ENCODE measurements at regions not wholly inside any gene's neighbourhood (a gene's known extent, or its start where the extent isn't known, plus 50 kb on each side); places are given as distances from the start of the nearest gene placed in this dataset.
"Not testable (repeated sequence)": the region's sequence is repeated elsewhere in the genome, so short reads cannot be mapped to it uniquely, and the experiment has no call there.

DNA sequence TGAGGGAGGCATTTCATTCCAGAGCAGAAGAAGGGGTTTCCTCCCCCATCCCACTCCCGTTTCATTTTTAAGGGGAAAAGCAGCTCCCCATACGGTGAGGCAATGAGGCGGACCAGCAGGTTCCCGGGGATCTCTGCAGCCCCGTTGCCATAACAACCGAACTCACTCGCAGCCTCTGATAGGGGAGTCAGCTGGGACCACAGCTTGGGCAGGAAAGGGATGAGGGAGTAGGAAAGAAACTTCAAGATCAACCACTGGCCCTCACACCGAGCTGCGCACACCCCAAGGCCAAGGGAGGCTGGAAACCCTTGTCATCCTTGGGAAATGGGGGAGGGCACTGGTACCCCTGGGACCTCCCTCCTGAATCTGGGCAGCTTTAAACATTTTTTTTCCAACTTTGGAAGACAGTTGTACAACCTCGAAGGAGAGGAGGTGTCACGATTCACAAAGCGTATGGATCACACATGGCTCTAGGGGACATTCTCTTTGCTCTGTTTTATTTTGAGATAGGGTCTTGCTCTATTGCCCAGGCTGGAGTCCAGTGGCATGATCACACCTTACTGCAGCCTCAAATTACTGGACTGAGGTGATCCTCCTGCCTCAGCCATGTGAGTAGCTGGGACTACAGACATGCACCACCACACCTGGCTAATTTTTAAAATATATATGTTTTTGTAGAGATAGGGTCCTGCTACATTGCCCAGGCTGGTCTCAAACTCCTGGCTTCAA is 160.6 kb downstream of the CRLF3 start:
- peak; percentile 56 for DNase-seq
- not testable (repeated sequence) for H3K4me3 ChIP-seq (ENCODE audit: low read length); H3K27ac ChIP-seq (ENCODE audit: low read length); H3K36me3 ChIP-seq (ENCODE audit: control insufficient read depth, insufficient read depth, low read length); H3K27me3 ChIP-seq (ENCODE audit: control insufficient read depth, insufficient read depth, low read length); H3K4me1 ChIP-seq (ENCODE audit: control insufficient read depth, insufficient read depth, low read length); H3K9me3 ChIP-seq (replicated peaks; ENCODE audit: control insufficient read depth, low read depth, low read length)
- WGBS (ENCODE audit: insufficient coverage) = no CpG with 5 or more reads among the region's 12 CpGs

DNA sequence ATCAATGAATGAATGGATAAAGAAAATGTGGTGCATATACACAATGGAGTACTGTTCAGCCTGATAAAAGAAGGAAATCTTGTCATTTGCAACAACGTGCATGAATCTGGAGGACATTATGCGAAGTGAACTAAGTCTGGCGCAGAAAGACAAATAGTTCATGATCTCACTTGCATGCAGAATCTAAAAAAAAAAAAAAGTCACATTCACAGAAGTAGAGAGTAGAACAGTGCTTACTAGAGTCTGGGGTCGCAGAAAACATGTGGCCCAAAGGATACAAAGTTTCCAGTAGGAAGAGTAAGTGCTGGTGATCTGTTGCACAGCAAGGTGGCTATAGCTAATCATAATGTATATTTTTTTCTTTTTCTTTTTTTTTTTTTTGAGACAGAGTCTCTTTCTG is 167.3 kb downstream of the CRLF3 start:
- not testable (repeated sequence) for H3K27ac ChIP-seq (ENCODE audit: low read length); H3K9me3 ChIP-seq (replicated peaks; ENCODE audit: control insufficient read depth, low read depth, low read length); H3K4me3 ChIP-seq (ENCODE audit: low read length); DNase-seq; H3K4me1 ChIP-seq (ENCODE audit: control insufficient read depth, insufficient read depth, low read length); H3K27me3 ChIP-seq (ENCODE audit: control insufficient read depth, insufficient read depth, low read length); H3K36me3 ChIP-seq (ENCODE audit: control insufficient read depth, insufficient read depth, low read length)
- WGBS (ENCODE audit: insufficient coverage) = no CpG with 5 or more reads among the region's 4 CpGs

DNA sequence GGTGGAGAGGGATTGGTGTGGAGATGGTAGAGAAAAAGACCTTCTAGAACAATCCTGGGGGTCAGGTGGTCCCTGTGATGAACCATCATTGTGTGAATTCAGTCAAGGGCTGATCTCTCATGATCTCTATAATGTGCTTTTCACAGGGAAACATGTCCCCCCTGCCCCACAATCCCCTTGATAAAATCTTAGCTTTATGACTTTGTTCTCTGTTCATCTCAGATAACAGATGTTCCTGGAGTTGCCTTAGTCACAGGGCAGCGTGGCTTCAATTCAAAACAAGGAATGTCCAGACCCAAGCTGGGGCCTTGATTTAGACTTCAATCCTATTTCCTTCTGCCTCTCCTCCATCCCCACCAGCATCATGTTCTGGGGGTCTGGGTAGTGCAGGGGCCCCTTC is 171.5 kb downstream of the CRLF3 start:
- not testable (repeated sequence) for H3K27me3 ChIP-seq (ENCODE audit: control insufficient read depth, insufficient read depth, low read length); H3K9me3 ChIP-seq (replicated peaks; ENCODE audit: control insufficient read depth, low read depth, low read length); H3K36me3 ChIP-seq (ENCODE audit: control insufficient read depth, insufficient read depth, low read length); H3K4me3 ChIP-seq (ENCODE audit: low read length); H3K27ac ChIP-seq (ENCODE audit: low read length); DNase-seq; H3K4me1 ChIP-seq (ENCODE audit: control insufficient read depth, insufficient read depth, low read length)
- no CpG with 5 or more reads among the region's 1 CpG for WGBS (ENCODE audit: insufficient coverage)

DNA sequence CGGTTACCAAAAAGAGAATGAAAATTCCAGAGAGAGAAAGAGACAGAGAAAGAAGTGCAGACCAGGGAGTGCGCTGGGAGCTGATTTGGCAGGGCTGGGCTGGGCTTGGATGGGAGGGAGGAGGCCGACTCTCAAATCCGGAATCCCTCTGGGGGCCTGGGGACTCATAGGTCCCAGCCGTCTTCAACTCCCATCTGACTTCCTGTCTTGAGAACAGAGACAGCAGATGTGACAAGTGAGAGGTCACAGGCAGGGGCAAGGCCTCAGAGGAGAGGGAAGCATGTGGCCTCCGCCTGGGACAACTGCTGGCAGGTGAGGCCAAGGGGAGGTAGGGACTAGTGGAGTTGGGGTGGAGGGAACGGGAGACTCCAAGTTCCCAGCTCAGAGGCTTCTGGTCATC is 172.9 kb downstream of the GOSR1 start:
- not testable (repeated sequence) for H3K27me3 ChIP-seq (ENCODE audit: control insufficient read depth, insufficient read depth, low read length); H3K4me1 ChIP-seq (ENCODE audit: control insufficient read depth, insufficient read depth, low read length); H3K27ac ChIP-seq (ENCODE audit: low read length); H3K36me3 ChIP-seq (ENCODE audit: control insufficient read depth, insufficient read depth, low read length); H3K4me3 ChIP-seq (ENCODE audit: low read length); H3K9me3 ChIP-seq (replicated peaks; ENCODE audit: control insufficient read depth, low read depth, low read length); DNase-seq
- WGBS (ENCODE audit: insufficient coverage) = no CpG with 5 or more reads among the region's 7 CpGs

DNA sequence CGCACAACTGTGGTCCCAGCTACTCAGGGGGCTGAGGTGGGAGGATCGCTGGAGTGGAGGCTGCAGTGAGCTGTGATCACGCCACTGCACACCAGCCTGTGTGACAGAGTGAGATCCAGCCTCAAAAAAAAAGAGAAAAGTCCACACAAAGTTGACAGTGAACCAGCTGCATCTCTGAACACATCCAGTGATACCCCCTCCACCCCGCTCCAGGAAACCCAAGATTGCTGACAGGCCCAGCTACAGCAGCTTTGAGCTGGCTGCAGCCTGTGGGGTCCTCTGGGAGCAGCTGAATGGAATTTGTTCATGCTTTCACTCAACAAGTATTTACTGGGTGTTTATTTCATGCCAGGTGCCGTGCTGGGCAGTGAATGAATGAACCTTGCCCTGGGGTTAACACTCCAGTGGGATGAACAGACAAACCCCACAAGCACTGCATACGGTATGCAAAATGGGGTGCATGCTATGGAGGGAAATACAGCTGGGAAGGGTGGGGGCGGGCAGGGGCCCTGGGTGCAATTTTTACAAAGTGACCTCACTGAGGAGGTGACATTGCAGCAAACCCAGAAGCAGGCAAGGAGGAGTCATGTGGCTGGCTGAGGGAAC is 170.9 kb downstream of the GOSR1 start:
- H3K27ac ChIP-seq (ENCODE audit: low read length); H3K4me3 ChIP-seq (ENCODE audit: low read length); H3K36me3 ChIP-seq (ENCODE audit: control insufficient read depth, insufficient read depth, low read length); H3K27me3 ChIP-seq (ENCODE audit: control insufficient read depth, insufficient read depth, low read length); H3K4me1 ChIP-seq (ENCODE audit: control insufficient read depth, insufficient read depth, low read length); H3K9me3 ChIP-seq (replicated peaks; ENCODE audit: control insufficient read depth, low read depth, low read length): not testable (repeated sequence)
- no CpG with 5 or more reads among the region's 7 CpGs for WGBS (ENCODE audit: insufficient coverage)
- peak; percentile 13 for DNase-seq

DNA sequence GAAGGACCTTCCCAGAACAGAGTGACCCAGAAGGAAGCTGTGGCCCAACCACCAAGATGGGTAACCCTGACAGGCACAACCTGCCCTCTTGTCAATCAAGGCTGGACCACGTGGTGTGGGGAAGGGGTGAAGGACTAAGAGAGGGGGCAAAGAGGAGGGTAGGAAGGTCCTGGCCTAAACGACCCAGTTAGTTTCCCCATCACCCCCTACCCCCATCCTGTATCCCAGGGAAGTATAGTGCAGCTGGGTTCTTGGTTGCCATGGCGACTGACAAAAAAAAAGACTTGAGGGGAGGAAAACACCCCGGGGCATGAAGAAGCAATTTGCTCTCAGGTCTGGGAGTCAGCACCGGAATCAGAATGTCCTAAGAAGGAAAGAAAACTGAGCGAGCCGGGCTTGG is 168.7 kb downstream of the GOSR1 start:
- H3K27ac ChIP-seq (ENCODE audit: low read length); H3K36me3 ChIP-seq (ENCODE audit: control insufficient read depth, insufficient read depth, low read length); H3K9me3 ChIP-seq (replicated peaks; ENCODE audit: control insufficient read depth, low read depth, low read length); H3K4me1 ChIP-seq (ENCODE audit: control insufficient read depth, insufficient read depth, low read length); H3K4me3 ChIP-seq (ENCODE audit: low read length); H3K27me3 ChIP-seq (ENCODE audit: control insufficient read depth, insufficient read depth, low read length): not testable (repeated sequence)
- DNase-seq = peak; percentile 30
- 44% methylated on average over 2 of the region's 7 CpGs for WGBS (ENCODE audit: insufficient coverage)

DNA sequence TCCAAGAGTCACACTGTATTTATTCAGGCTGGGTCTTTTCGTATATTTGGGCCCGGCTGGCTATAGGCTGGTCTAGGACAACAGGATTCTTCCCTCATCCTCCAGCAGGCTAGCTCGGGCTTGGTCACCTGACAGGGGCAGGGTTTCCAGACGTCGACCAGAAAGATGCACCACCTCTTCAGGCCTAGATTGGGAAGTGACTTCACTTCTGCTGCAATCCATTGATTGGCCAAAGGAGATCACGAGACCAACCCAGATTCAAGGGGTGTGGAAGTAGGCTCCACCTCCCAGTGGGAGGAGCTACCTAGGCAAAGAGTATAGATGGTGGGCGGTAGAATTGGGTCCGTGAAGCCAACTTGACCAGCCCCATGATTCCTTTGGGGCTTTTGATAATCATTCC is 167.5 kb downstream of the GOSR1 start:
- not testable (repeated sequence) for H3K27me3 ChIP-seq (ENCODE audit: control insufficient read depth, insufficient read depth, low read length); H3K4me3 ChIP-seq (ENCODE audit: low read length); H3K4me1 ChIP-seq (ENCODE audit: control insufficient read depth, insufficient read depth, low read length); DNase-seq; H3K27ac ChIP-seq (ENCODE audit: low read length); H3K9me3 ChIP-seq (replicated peaks; ENCODE audit: control insufficient read depth, low read depth, low read length); H3K36me3 ChIP-seq (ENCODE audit: control insufficient read depth, insufficient read depth, low read length)
- WGBS (ENCODE audit: insufficient coverage) = no CpG with 5 or more reads among the region's 8 CpGs

DNA sequence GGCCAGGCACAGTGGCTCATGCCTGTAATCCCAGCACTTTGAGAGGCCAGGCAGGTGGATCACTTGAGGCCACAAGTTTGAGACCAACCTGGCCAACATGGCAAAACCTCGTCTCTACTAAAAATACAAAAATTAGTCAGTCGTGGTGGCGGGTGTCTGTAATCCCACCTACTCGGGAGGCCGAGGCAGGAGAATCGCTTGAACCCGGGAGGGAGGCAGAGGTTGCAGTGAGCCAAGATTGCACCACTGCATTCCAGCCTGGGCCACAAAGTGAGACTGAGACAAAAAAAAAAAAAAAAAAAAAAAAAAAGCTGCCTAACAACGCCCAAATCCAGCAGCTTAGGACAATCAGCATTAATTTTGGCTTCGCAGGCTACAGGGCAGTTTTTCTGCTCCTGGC is 167.1 kb downstream of the GOSR1 start:
- not testable (repeated sequence) for H3K27me3 ChIP-seq (ENCODE audit: control insufficient read depth, insufficient read depth, low read length); DNase-seq; H3K36me3 ChIP-seq (ENCODE audit: control insufficient read depth, insufficient read depth, low read length); H3K9me3 ChIP-seq (replicated peaks; ENCODE audit: control insufficient read depth, low read depth, low read length); H3K4me1 ChIP-seq (ENCODE audit: control insufficient read depth, insufficient read depth, low read length); H3K4me3 ChIP-seq (ENCODE audit: low read length); H3K27ac ChIP-seq (ENCODE audit: low read length)
- WGBS (ENCODE audit: insufficient coverage) = 77% methylated on average over 4 of the region's 9 CpGs

DNA sequence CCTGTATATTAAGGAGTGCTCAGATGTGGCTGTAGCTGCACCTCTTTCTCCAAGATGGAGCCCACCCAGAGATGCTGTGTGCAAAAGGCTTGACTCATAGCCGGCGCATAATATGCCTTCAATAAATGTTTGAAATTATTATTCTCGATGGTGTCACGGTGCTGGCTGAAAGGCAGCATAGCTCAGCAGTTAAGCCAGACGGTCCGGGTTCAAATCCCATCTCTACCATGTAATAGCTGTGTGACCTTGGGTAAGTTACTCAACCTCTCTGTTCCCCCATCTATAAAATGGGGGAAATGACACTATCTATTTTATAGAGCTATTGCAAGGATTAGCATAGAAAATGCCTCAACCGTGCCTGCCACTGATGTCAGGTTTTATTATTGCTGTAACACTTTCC is 164.2 kb downstream of the GOSR1 start:
- not testable (repeated sequence) for H3K4me3 ChIP-seq (ENCODE audit: low read length); DNase-seq; H3K9me3 ChIP-seq (replicated peaks; ENCODE audit: control insufficient read depth, low read depth, low read length); H3K27ac ChIP-seq (ENCODE audit: low read length); H3K36me3 ChIP-seq (ENCODE audit: control insufficient read depth, insufficient read depth, low read length); H3K4me1 ChIP-seq (ENCODE audit: control insufficient read depth, insufficient read depth, low read length); H3K27me3 ChIP-seq (ENCODE audit: control insufficient read depth, insufficient read depth, low read length)
- WGBS (ENCODE audit: insufficient coverage) = no CpG with 5 or more reads among the region's 7 CpGs

DNA sequence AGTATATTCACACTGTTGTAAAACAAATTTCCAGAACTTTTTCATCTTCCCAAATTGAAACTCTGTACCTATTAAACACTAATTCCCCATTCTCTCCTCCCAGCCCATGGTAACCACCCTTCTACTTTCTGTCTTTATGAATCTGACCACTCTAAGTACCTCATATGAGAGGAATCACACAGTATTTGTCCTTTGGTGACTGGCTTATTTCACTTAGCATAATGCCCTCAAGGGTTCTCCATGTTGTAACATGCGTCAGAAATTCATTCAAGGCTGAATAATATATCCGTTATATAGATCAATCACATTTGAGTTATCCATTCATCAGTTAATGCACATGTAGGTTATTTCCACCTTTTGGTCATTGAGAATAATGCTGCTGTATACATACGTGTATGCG is 162.2 kb downstream of the GOSR1 start:
- not testable (repeated sequence) for H3K27me3 ChIP-seq (ENCODE audit: control insufficient read depth, insufficient read depth, low read length); H3K4me1 ChIP-seq (ENCODE audit: control insufficient read depth, insufficient read depth, low read length); H3K4me3 ChIP-seq (ENCODE audit: low read length); H3K36me3 ChIP-seq (ENCODE audit: control insufficient read depth, insufficient read depth, low read length); DNase-seq; H3K27ac ChIP-seq (ENCODE audit: low read length); H3K9me3 ChIP-seq (replicated peaks; ENCODE audit: control insufficient read depth, low read depth, low read length)
- WGBS (ENCODE audit: insufficient coverage) = no CpG with 5 or more reads among the region's 4 CpGs

DNA sequence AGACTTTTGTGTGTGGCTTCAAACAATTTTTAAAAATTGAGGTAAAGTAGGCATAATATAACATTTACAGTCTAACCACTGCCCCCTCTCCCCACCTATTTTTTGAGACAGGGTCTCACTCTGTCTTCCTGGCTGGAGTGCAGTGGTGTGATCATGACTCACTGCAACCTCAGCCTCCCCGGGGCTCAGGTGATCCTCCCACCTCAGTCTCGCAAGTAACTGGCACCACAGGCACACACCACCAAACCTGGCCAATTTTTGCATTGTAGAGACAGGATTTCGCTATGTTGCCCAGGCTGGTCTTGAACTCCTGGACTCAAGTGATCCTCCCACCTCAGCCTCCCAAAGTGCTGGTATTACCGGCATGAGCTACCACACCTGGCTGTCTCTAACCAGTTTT is 161.8 kb downstream of the GOSR1 start:
- DNase-seq; H3K27ac ChIP-seq (ENCODE audit: low read length); H3K4me3 ChIP-seq (ENCODE audit: low read length); H3K36me3 ChIP-seq (ENCODE audit: control insufficient read depth, insufficient read depth, low read length); H3K9me3 ChIP-seq (replicated peaks; ENCODE audit: control insufficient read depth, low read depth, low read length); H3K4me1 ChIP-seq (ENCODE audit: control insufficient read depth, insufficient read depth, low read length); H3K27me3 ChIP-seq (ENCODE audit: control insufficient read depth, insufficient read depth, low read length): not testable (repeated sequence)
- no CpG with 5 or more reads among the region's 4 CpGs for WGBS (ENCODE audit: insufficient coverage)
